Muscle of arm (tissue), 1 donor: ENCODE measurements at regions not wholly inside any gene's neighbourhood (a gene's known extent, or its start where the extent isn't known, plus 50 kb on each side); places are given as distances from the start of the nearest gene placed in this dataset.

ENCODE experiments used
- DNase-seq: peaks from one replicate; pipeline ENCODE4 v3.0.0-alpha.2; 2013

GRCh38 chr5:63726496-63726895 lies 235.7 kb downstream of the HTR1A start:
- no peak for DNase-seq

GRCh38 chr5:63719147-63719546 lies 243.1 kb downstream of the HTR1A start:
- no peak for DNase-seq

DNA sequence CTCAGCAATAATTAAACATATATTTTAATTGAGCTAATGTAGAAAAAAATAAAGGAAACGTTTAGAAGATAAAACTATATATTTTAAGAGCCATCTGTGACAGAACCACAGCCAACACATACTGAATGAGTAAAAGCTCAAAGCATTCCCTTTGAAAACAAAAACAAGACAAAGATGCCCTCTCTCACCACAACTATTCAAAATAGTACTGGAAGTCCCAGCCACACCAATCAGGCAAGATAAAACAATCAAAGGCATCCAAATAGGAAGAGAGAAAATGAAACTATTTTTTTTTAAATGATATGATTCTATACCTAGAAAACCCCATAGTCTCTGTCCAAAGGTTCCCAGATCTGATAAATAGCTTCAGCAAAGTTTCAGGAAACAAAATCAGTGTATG lies 262.0 kb downstream of the HTR1A start:
- no peak for DNase-seq

DNA sequence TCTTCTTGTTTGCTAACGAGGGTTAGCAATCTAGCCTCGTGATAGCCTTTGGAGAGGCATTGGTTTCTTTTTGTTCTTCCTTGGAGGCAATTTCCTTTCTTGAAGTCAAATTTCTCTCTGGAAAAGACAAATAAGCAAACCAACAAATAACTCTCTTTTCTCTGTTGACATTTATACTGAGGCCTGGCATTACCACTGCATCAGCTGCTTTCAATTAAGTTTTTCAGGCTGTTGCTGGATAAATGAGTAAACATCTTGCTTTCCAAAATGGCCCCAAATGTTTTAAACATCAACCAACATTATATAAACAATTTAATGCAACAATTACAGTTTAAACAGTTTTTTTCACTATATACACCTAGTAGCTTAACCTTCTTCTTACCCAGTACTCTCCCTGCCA lies 264.4 kb downstream of the HTR1A start:
- no peak for DNase-seq

- DNase-seq = no peak
These were observed 271.7 kb downstream of the HTR1A start for GRCh38 chr5:63690546-63690945.

GRCh38 chr5:63687854-63688516 lies 274.3 kb downstream of the HTR1A start:
- DNase-seq = no peak

DNA sequence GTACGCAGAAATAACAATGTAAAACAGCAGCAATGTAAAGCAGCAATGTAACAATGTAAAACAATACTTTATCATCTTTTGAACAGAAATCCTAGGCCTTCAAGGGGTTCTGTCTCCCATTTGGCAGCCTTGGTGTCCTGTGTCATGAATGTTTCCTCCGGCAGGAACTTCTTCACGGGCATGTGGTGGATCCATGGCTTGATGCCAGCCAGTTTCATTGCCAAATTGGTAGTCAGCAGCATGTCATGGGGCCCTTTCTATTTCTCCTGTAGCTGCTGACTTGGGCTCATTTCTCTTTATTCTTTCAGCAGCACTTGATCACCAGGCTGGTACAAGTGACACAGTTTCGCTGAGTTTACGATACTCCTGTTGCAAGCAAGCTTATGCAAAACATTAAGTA lies 275.3 kb downstream of the HTR1A start:
- DNase-seq = no peak

- DNase-seq = no peak
These were observed 276.1 kb downstream of the HTR1A start for GRCh38 chr5:63686181-63686580.

GRCh38 chr5:63685454-63685853 lies 276.8 kb downstream of the HTR1A start:
- no peak for DNase-seq

GRCh38 chr5:63674881-63675280 lies 287.4 kb downstream of the HTR1A start:
- no peak for DNase-seq

- no peak for DNase-seq
These were observed 307.2 kb downstream of the HTR1A start for GRCh38 chr5:63655043-63655442.

- DNase-seq = no peak
These were observed 311.7 kb downstream of the HTR1A start for GRCh38 chr5:63650581-63650980.

GRCh38 chr5:63648376-63648775 lies 313.9 kb downstream of the HTR1A start:
- DNase-seq = no peak

DNA sequence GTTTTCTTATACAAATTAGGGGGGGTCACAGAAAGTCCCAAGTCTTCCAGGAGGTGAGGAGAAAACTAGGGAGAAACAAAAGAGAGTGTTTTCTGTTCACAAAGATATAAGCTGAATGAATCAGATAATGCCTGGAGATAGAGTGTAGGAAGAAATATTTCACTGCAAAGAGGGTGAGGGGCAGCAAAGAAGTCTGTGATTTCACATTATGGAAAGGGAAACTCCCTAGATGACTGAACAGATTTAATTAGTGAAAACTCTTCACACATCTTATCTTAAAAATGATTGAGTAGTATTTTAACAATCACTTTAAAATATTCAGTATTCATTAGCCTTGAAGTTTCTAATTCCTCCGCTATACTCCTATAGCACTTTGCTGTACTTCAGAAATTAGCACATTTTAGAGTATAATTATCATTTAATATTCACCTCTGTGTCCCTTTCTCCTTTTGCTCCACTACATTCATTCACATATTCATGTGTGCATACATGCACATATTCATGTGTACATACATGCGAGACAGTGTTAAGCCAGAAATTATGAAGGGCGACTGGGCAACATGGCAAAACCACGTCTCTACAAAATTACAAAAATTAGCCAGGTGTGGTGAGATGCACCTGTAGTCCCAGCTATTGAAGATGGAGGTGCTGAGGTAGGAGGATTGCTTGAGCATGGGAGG lies 332.2 kb downstream of the HTR1A start:
- DNase-seq = no peak

- no peak for DNase-seq
These were observed 348.8 kb downstream of the HTR1A start for GRCh38 chr5:63613442-63613841.

DNA sequence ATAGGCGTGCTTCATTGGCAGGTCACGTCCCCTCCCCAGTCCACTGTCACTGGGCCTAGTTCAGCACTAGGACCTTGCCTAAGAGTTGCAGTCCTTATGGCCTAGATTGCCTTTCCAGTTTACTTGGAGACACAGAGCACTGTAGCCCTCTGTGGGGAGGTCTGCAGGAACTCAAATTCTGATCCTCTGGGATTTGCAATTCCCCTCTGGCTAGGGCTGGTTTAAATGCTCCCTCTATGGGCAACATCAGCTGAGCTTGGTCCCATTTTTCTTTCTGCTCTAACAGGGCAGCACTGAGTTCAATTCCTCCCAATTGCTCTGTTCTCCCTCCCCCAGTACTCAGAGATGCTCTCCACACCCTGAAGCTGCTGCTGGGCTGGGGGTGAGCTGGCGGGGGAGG lies 358.2 kb downstream of the HTR1A start:
- no peak for DNase-seq

DNA sequence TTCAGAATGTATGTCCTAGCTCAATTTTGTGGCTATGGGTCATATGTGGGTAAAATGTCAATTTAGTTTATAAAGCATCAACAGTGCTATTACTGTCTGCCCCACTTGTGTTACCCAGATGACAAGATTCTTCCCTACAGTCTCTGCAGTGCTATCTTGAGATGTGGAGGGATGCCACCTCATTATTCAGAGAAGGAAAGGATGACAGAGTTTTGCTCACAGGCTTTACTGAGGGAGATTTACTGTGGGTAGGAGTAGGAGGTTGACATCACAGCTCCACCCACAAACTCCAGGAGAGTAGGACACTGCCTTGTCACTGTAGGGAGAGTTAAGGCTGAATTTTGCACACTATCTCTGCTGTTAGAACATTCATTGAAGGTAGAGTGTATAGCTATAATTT lies 359.3 kb downstream of the HTR1A start:
- DNase-seq = no peak

GRCh38 chr5:63596254-63596653 lies 366.0 kb downstream of the HTR1A start:
- no peak for DNase-seq

GRCh38 chr5:63573380-63573779 lies 388.9 kb downstream of the HTR1A start:
- DNase-seq = no peak

DNA sequence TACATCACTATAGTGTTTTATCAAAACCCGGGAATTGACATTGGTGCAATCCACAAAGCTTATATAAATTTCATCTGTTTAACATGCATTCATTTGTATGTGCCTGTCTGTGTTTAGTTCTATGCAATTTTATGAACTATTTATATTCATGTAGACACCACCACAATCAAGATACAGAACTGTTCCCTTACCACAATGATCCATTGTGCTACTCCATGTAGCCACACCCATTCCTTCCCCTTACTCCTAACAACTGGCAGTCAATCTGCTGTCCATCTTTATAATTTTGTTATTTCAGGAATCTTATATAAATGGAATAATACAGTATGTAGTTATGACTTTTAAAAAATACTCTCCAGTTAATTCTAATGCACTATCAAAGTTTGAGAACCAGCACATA lies 389.5 kb downstream of the HTR1A start:
- no peak for DNase-seq

DNA sequence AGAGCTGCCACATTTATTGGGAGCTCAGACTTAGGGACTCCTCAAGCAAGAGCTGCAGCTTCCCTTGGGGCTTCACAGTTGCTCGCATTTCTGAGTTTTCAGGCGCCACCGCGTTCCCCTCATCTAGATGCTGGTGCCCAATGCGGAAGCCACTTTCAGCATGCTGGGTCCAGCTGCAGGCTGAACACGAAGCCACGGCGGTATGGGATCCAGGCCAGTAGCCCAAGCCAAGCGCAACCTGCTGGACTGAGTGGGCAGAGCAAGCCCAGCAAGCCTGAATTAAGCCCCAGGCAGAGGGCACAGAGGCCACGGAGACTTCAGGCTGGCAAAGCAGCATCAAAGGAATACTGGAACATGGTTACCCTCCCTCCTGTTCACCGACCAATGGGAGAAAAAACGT lies 391.5 kb downstream of the HTR1A start:
- no peak for DNase-seq

DNA sequence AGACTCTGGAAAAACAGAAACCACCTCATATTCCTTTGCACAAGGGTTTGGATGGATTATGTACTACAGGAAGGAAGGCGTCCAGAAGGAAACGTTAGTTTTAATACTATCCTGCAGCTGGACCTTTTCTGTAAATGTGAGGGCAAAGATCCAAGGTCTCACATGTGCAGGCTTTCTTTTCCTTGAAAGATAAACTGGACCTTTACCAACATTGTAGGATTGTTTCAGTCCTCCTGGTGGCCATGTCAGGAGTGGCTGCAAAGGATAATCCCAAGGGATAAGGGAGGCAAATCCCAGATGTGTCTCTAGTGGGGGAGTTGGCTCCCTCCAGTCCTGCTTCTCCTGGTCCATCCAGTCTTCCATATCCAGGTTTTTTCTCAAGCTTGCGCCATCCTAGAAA lies 397.5 kb downstream of the HTR1A start:
- no peak for DNase-seq

DNA sequence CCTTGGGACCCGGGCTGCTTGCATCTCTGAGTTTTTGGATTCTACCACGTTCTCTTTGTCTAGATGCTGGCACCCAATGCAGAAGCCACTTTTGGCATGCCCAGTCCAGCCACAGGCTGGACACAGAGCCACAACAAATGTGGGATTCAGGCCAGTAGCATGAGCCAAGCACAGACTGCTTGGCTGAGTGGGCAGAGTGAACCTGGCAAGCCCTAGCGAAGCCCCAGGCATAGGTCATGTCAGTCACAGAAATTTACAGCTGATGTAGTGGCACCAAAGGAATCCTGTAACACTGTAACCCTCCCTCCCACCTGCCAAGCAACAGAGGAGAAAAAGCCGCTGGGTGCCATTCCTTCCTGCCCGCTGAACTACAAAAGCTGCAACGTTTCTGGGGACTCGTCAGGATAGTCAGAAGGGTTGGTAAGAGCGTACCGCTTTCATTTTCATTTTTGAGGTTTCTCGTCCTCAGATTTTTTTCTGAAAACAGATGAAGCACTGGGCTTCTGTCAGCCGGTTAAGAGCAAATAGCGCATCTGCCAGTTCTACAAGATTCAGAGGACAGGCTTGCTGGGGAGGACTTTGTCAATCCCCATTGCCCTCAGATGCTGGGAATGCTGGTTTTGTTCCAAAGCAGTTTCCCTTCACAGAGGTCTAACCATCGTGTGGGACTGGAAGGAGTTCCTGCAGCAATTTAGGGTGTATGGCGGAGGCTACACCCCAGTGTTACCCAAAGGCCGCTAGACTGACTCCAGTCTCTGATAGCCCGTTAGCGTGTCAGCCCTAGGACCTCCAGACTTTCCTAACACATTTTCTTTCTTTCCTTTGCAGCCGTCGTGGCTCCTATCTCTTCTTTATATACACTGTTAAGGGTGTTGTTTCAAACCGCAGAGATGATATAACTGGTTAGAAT lies 399.0 kb downstream of the HTR1A start:
- no peak for DNase-seq
